T-cell (primary cell): ENCODE measurements at regions not wholly inside any gene's neighbourhood (a gene's known extent, or its start where the extent isn't known, plus 50 kb on each side); places are given as distances from the start of the nearest gene placed in this dataset.

Source experiments
- ATAC-seq, 4 experiments: fragments of 200-7000 bp in 3 of 4; fragments of 150-1000 bp in 1 of 4; cut with Tn5 transposase; replicated peaks in 1 of 4; 1 replicate in 3 of 4; 2 replicates in 1 of 4; pipeline ENCODE4 v1.10.0; 2021; ENCODE audit warnings: moderate library complexity in 3 of 4, mild to moderate bottlenecking in 2 of 4, moderate number of reproducible peaks in 1 of 4
- CTCF ChIA-PET, 2 donors: fragments of 300-600 bp; sonication (Branson Sonifier 250); formaldehyde crosslinking; loops; one replicate each; lab custom pipeline; 2022; ENCODE audit warnings: antibody characterized with exemption in 2 of 2; lab: Charles Lee
- POLR2A ChIA-PET, 2 donors: fragments of 300-600 bp; sonication (Branson Sonifier 250); formaldehyde crosslinking; loops; one replicate each; lab custom pipeline; 2022; ENCODE audit warnings: antibody characterized with exemption in 2 of 2; lab: Charles Lee
- DNase-seq, 35 experiments: peaks; one replicate each; pipeline versions ENCODE4 v3.0.0 to v3.0.0-alpha.2; 2013 to 2023
- H3K27ac ChIP-seq: one replicate; pipeline ENCODE4 v1.5.1; 2013; ENCODE audit warnings: low read length
- H3K27me3 ChIP-seq, 2 experiments: replicated peaks in 1 of 2; 1 replicate in 1 of 2; 2 replicates in 1 of 2; pipeline versions ENCODE4 v1.6.1 to v1.7.0; 2013; ENCODE audit warnings: low read length in 1 of 2, mixed read lengths in 1 of 2; ENCODE audit not compliant: control insufficient read depth in 2 of 2, insufficient read depth in 2 of 2; ENCODE audit errors: extremely low read depth in 1 of 2
- H3K36me3 ChIP-seq, 2 donors: 1 replicate in 1 of 2; 2 replicates in 1 of 2; pipeline versions ENCODE4 v1.6.1 to v1.7.0; 2013; ENCODE audit warnings: low read length in 1 of 2; ENCODE audit not compliant: control insufficient read depth in 2 of 2, insufficient read depth in 1 of 2; ENCODE audit errors: extremely low read depth in 1 of 2
- H3K4me1 ChIP-seq, 2 experiments: 1 replicate in 1 of 2; 2 replicates in 1 of 2; pipeline versions ENCODE4 v1.6.1 to v1.7.0; 2013; ENCODE audit warnings: low read length in 2 of 2, mixed read lengths in 1 of 2; ENCODE audit not compliant: insufficient read depth in 2 of 2, control insufficient read depth in 1 of 2; ENCODE audit errors: extremely low read depth in 1 of 2
- H3K4me3 ChIP-seq, 2 donors: 1 replicate in 1 of 2; 2 replicates in 1 of 2; pipeline versions ENCODE4 v1.5.1 to v1.7.0; 2013; ENCODE audit warnings: mild to moderate bottlenecking in 2 of 2, low read length in 1 of 2, moderate library complexity in 1 of 2; ENCODE audit not compliant: control insufficient read depth in 1 of 2; ENCODE audit errors: extremely low read depth in 1 of 2
- H3K9me3 ChIP-seq: 2 replicates; pipeline ENCODE4 v1.7.0; 2013
- H3K27ac Mint-ChIP-seq, 2 donors: one replicate each; pipeline ENCODE4 v1.8.0; 2020 to 2021; ENCODE audit warnings: mild to moderate bottlenecking in 2 of 2, mixed read lengths in 2 of 2
- H3K27me3 Mint-ChIP-seq, 2 donors: one replicate each; pipeline ENCODE4 v1.8.0; 2021 to 2022; ENCODE audit warnings: mixed read lengths in 2 of 2
- H3K36me3 Mint-ChIP-seq: one replicate; pipeline ENCODE4 v1.8.0; 2021; ENCODE audit warnings: mixed read lengths
- H3K4me1 Mint-ChIP-seq, 3 donors: one replicate each; pipeline ENCODE4 v1.8.0; 2020 to 2022; ENCODE audit warnings: mixed read lengths in 3 of 3, mild to moderate bottlenecking in 1 of 3
- H3K4me3 Mint-ChIP-seq, 3 donors: one replicate each; pipeline ENCODE4 v1.8.0; 2020 to 2022; ENCODE audit warnings: mild to moderate bottlenecking in 3 of 3, mixed read lengths in 3 of 3, moderate library complexity in 3 of 3
- H3K9me3 Mint-ChIP-seq, 3 donors: one replicate each; pipeline ENCODE4 v1.8.0; 2020 to 2022; ENCODE audit warnings: mixed read lengths in 3 of 3
- WGBS: methylation state at CpG from one replicate; pipeline ENCODE4 v1.1.5; 2013; ENCODE audit warnings: missing lambda C conversion rate; ENCODE audit not compliant: insufficient coverage; 5-methylcytosine and 5-hydroxymethylcytosine counted together

GRCh38 chr1:239237912-239238311, 148.5 kb upstream of the CHRM3 start:
- H3K27me3 ChIP-seq, result no peaks in the 10 kb centered on the region
- H3K27ac ChIP-seq, result no peak overlapping the region
- WGBS, result 89% methylated on average over 8 of the region's 9 CpGs
- Mint-ChIP-seq H3K27me3 (no peaks in the 10 kb centered on the region), H3K27ac (no peak overlapping the region), H3K4me1 (no peaks in the 10 kb centered on the region), H3K36me3 (no peaks in the 10 kb centered on the region), H3K9me3 (no peaks in the 10 kb centered on the region), H3K4me3 (no peak overlapping the region)
- ATAC-seq (no peak), DNase-seq (no peak)
- CTCF ChIA-PET, result no interaction called here
- no peaks in the 10 kb centered on the region for H3K36me3 ChIP-seq
- H3K4me1 ChIP-seq, result no peaks in the 10 kb centered on the region
- no peaks in the 10 kb centered on the region for H3K9me3 ChIP-seq
- POLR2A ChIA-PET, result no interaction called here
- H3K4me3 ChIP-seq, result no peak overlapping the region

DNA sequence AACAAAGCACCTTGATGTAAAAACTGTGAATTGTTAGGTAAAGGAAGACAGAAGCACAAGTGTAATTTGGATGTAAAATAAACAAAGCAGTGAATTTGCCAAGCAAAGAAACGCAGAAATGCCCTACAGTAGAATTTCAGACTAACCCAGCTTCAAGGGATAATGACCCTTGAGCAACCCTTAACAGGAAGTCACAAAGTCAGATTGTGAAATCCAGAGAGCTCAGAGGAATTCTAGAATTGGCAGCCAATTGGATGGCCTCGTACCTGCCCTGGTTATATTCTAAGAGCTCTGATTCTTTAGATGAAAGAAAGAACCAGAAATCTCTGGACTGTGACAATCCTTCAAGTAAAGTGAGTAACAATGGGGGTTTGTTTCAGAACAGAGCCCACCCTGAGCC, 152.7 kb upstream of the CHRM3 start:
- Mint-ChIP-seq H3K27ac (no peak overlapping the region), H3K27me3 (peaks cover 0 to 1% of the 10 kb centered on the region in 2 donors), H3K9me3 (peaks cover 0 to 3% (median 0%) of the 10 kb centered on the region in 3 donors), H3K36me3 (no peaks in the 10 kb centered on the region), H3K4me1 (no peaks in the 10 kb centered on the region), H3K4me3 (no peak overlapping the region)
- Histone ChIP-seq H3K27me3 (no peaks in the 10 kb centered on the region), H3K36me3 (no peaks in the 10 kb centered on the region), H3K27ac (no peak overlapping the region), H3K4me3 (no peak overlapping the region), H3K4me1 (no peaks in the 10 kb centered on the region), H3K9me3 (no peaks in the 10 kb centered on the region)
- DNase-seq (no peak), ATAC-seq (no peak)
- POLR2A ChIA-PET, result no interaction called here
- CTCF ChIA-PET, result no interaction called here
- 40% methylated on average over 1 of the region's 2 CpGs for WGBS

GRCh38 chr1:239232921-239233320, 153.4 kb upstream of the CHRM3 start:
- H3K27me3 Mint-ChIP-seq, result peaks cover 0 to 1% of the 10 kb centered on the region in 2 donors
- H3K4me1 Mint-ChIP-seq, result no peaks in the 10 kb centered on the region
- DNase-seq, result no peak
- Histone ChIP-seq H3K4me1 (no peaks in the 10 kb centered on the region), H3K4me3 (no peak overlapping the region), H3K9me3 (no peaks in the 10 kb centered on the region), H3K27ac (no peak overlapping the region), H3K27me3 (no peaks in the 10 kb centered on the region), H3K36me3 (no peaks in the 10 kb centered on the region)
- ChIA-PET POLR2A (interaction anchor here in 1 of 2 donors (0.6 kb wide), 1 partner anchor 68 kb away, joined by 3 read pairs; no protein-coding TSS in a partner anchor), CTCF (no interaction called here)
- H3K27ac Mint-ChIP-seq, result no peak overlapping the region
- no peaks in the 10 kb centered on the region for H3K36me3 Mint-ChIP-seq
- peaks cover 0 to 3% (median 2%) of the 10 kb centered on the region in 3 donors for H3K9me3 Mint-ChIP-seq
- H3K4me3 Mint-ChIP-seq, result no peak overlapping the region
- no peak for ATAC-seq
- WGBS, result no CpG with 5 or more reads among the region's 2 CpGs

DNA sequence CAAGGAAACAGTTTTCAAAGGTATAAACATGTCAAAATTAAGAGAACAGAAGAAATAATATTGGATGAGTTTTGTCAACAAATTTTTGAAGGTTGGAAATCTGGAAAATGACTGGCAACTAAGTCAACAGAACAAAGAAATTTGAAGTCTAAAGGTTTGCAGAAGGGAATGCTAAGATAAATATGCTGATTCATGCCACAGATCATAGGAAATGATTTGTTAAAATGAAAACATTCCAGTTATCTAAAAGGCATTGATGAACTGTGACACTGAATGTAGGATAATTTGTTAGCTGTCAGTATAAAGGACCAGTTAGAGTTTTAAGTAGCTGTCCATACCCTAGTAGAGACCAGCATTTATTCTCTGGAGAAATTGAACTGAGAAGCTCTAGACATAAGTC, 157.9 kb upstream of the CHRM3 start:
- H3K27ac ChIP-seq, result no peak overlapping the region
- H3K36me3 Mint-ChIP-seq, result no peaks in the 10 kb centered on the region
- H3K4me1 Mint-ChIP-seq, result no peaks in the 10 kb centered on the region
- H3K9me3 Mint-ChIP-seq, result peaks cover 11 to 28% (median 22%) of the 10 kb centered on the region in 3 donors
- POLR2A ChIA-PET, result no interaction called here
- no peaks in the 10 kb centered on the region for H3K36me3 ChIP-seq
- no peak overlapping the region for H3K27ac Mint-ChIP-seq
- peaks cover 0 to 1% of the 10 kb centered on the region in 2 donors for H3K27me3 Mint-ChIP-seq
- no peak overlapping the region for H3K4me3 ChIP-seq
- no peaks in the 10 kb centered on the region for H3K9me3 ChIP-seq
- H3K27me3 ChIP-seq, result no peaks in the 10 kb centered on the region
- CTCF ChIA-PET, result no interaction called here
- no peak overlapping the region for H3K4me3 Mint-ChIP-seq
- DNase-seq (no peak), ATAC-seq (no peak)
- no peaks in the 10 kb centered on the region for H3K4me1 ChIP-seq

DNA sequence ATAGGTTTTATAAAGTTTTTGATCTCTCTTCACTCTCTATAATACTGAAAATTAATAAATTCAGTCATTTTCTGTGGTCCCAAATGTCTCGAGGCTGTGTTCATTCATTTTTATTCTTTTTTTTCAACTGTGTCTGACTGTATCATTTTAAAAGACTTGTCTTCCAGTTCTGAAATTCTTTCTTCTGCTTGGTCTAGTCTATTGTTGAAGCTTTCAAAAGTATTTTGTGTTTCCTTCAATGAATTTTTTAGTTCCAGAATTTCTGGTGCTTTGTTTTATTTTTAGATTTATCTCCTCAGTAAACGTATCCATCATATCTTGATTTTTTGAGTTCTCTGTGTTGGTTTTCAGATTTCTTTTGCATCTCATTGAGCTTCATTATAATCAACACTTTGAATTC, 161.0 kb upstream of the CHRM3 start:
- no CpG with 5 or more reads among the region's 2 CpGs for WGBS
- Mint-ChIP-seq H3K9me3 (peaks cover 24 to 55% (median 34%) of the 10 kb centered on the region in 3 donors), H3K27ac (no peak overlapping the region), H3K4me1 (no peaks in the 10 kb centered on the region), H3K4me3 (no peak overlapping the region), H3K27me3 (peaks cover 0 to 1% of the 10 kb centered on the region in 2 donors), H3K36me3 (no peaks in the 10 kb centered on the region)
- Histone ChIP-seq H3K9me3 (no peaks in the 10 kb centered on the region), H3K4me3 (no peak overlapping the region), H3K27me3 (no peaks in the 10 kb centered on the region), H3K4me1 (no peaks in the 10 kb centered on the region), H3K27ac (no peak overlapping the region), H3K36me3 (no peaks in the 10 kb centered on the region)
- CTCF ChIA-PET, result no interaction called here
- DNase-seq (no peak), ATAC-seq (no peak)
- POLR2A ChIA-PET, result no interaction called here

DNA sequence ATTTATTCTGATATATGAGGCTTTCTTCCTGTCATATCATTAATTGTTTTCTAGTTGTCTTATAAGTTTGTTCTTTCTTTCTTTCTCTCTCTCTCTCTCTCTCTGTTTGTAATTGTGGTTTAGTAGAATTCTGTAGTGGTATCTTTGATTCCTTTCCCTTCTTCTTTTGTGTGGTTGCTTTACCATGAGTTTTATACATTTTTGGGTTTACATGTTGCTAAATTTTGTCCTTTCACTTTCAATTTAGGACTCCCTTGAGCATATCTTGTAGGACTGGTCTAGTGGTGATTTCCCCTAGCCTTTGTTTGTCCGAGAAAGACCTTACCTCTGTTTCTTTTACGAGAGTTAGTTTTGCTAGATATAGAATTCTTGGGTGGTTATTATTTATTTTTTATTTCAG, 162.3 kb upstream of the CHRM3 start:
- Histone ChIP-seq H3K27ac (no peak overlapping the region), H3K27me3 (no peaks in the 10 kb centered on the region), H3K9me3 (no peaks in the 10 kb centered on the region), H3K4me1 (no peaks in the 10 kb centered on the region), H3K4me3 (no peak overlapping the region), H3K36me3 (no peaks in the 10 kb centered on the region)
- WGBS, result no CpG with 5 or more reads among the region's 2 CpGs
- no peak for DNase-seq
- no peak overlapping the region for H3K4me3 Mint-ChIP-seq
- no peaks in the 10 kb centered on the region for H3K27me3 Mint-ChIP-seq
- ATAC-seq, result no peak
- no peaks in the 10 kb centered on the region for H3K4me1 Mint-ChIP-seq
- ChIA-PET CTCF (no interaction called here), POLR2A (no interaction called here)
- H3K27ac Mint-ChIP-seq, result no peak overlapping the region
- H3K36me3 Mint-ChIP-seq, result no peaks in the 10 kb centered on the region
- H3K9me3 Mint-ChIP-seq, result peaks cover 30 to 57% (median 31%) of the 10 kb centered on the region in 3 donors

- Histone ChIP-seq H3K27ac (no peak overlapping the region), H3K4me1 (no peaks in the 10 kb centered on the region), H3K9me3 (no peaks in the 10 kb centered on the region), H3K27me3 (no peaks in the 10 kb centered on the region), H3K36me3 (no peaks in the 10 kb centered on the region), H3K4me3 (no peak overlapping the region)
- no peak overlapping the region for H3K4me3 Mint-ChIP-seq
- no peak for DNase-seq
- ChIA-PET CTCF (interaction anchor here in 1 of 2 donors (0.6 kb wide), 1 partner anchor 781 kb away, joined by 3 read pairs; no protein-coding TSS in a partner anchor), POLR2A (no interaction called here)
- no peak for ATAC-seq
- no peaks in the 10 kb centered on the region for H3K36me3 Mint-ChIP-seq
- H3K9me3 Mint-ChIP-seq, result peaks cover 30 to 56% (median 31%) of the 10 kb centered on the region in 3 donors
- no peaks in the 10 kb centered on the region for H3K4me1 Mint-ChIP-seq
- no CpG with 5 or more reads among the region's 1 CpG for WGBS
- H3K27me3 Mint-ChIP-seq, result no peaks in the 10 kb centered on the region
- H3K27ac Mint-ChIP-seq, result no peak overlapping the region
Measured at GRCh38 chr1:239222999-239223398, 163.4 kb upstream of the CHRM3 start.
